ENCODE measurements at regions not wholly inside any gene's neighbourhood (a gene's known extent, or its start where the extent isn't known, plus 50 kb on each side); places are given as distances from the start of the nearest gene placed in this dataset.

DNA sequence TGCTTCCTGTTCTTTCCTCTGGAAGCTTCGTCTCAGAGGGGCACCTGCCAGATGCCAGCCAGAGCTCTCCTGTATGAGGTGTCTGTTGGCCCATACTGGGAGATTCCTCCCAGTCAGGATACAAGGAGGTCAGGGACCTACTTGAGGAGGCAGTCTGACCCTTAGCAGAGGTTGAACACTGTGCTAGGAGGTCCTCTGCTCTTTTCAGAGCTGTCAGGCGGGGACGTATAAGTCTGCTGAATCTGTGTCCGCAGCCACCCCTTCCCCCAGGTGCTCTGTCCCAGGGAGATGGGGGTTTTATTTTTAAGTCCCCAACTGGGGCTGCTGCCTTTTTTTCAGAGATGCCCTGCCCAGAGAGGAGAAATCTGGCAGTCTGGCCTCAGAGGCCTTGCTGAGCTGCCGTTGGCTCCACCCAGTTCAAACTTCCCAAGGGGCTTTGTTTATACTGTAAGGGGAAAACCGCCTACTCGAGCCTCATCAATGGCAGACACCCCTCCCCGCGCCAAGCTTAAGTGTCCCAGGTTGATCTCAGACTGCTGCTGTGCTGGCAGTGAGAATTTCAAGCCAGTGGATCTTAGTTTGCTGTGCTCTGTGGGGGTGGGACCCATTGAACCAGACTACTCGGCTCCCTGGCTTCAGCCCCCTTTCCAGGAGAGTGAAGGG lies 326.7 kb downstream of the BCKDHB start:
- DNase-seq (ENCODE audit: low read depth, low spot score), result no peak
- Histone ChIP-seq H3K79me2 (ENCODE audit: insufficient read depth, low read length) (no peaks in the 10 kb centered on the region), H4K20me1 (ENCODE audit: insufficient read depth) (no peaks in the 10 kb centered on the region), H3K9me3 (ENCODE audit: control insufficient read depth in 1 of 2, insufficient read depth in 1 of 2, low read depth in 1 of 2, low read length in 2 of 2) (no peaks in the 10 kb centered on the region), H3K9me2 (ENCODE audit: insufficient read depth) (no peaks in the 10 kb centered on the region; the same call in 1 of the 2 replicates), H3K4me3 (replicated peaks in 1 of 2; ENCODE audit: low read depth in 1 of 2, low read length in 2 of 2) (no peak overlapping the region), H3K4me1 (ENCODE audit: control insufficient read depth in 1 of 2, insufficient read depth in 2 of 2, low read length in 2 of 2) (peaks cover 2 to 6% of the 10 kb centered on the region in 2 experiments), H3K4me2 (ENCODE audit: low read length) (no peak overlapping the region), H3K27ac (ENCODE audit: low read depth, low read length) (no peak overlapping the region), H3K9ac (ENCODE audit: low read length) (no peak overlapping the region), H3K36me3 (ENCODE audit: control insufficient read depth in 1 of 2, insufficient read depth in 2 of 2, low read length in 2 of 2) (no peaks in the 10 kb centered on the region), H3K27me3 (ENCODE audit: insufficient read depth, low read length) (no peaks in the 10 kb centered on the region), H2AFZ (ENCODE audit: low read depth, low read length, poor library complexity, severe bottlenecking) (no peak overlapping the region)
- intact Hi-C loops (cut with micrococcal nuclease), result no loop called here
- TF ChIP-seq EGR1 (IDR thresholded peaks at IDR 0.05; ENCODE audit: low read depth) (no peak), POLR2AphosphoS5 (IDR thresholded peaks at IDR 0.05; ENCODE audit: low read depth, low read length) (no peak), ELF1 (IDR thresholded peaks at IDR 0.05; ENCODE audit: borderline replicate concordance, low read depth) (no peak), RAD21 (IDR thresholded peaks at IDR 0.05; ENCODE audit: low read depth) (no peak), REST (IDR thresholded peaks at IDR 0.05; ENCODE audit: low read depth) (no peak), YY1 (IDR thresholded peaks at IDR 0.05; ENCODE audit: extremely low read depth, insufficient replicate concordance, low read depth, low read length) (no peak), CEBPB (IDR thresholded peaks at IDR 0.05; ENCODE audit: low read depth) (no peak), EZH2phosphoT487 (IDR thresholded peaks at IDR 0.05; ENCODE audit: borderline replicate concordance) (no peak), FOSL1 (IDR thresholded peaks at IDR 0.05; ENCODE audit: low read depth) (no peak)
- TF ChIP-seq, protein P1, sequence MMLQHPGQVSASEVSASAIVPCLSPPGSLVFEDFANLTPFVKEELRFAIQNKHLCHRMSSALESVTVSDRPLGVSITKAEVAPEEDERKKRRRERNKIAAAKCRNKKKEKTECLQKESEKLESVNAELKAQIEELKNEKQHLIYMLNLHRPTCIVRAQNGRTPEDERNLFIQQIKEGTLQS (IDR thresholded peaks at IDR 0.05), result no peak
- TF ChIP-seq, protein P2, sequence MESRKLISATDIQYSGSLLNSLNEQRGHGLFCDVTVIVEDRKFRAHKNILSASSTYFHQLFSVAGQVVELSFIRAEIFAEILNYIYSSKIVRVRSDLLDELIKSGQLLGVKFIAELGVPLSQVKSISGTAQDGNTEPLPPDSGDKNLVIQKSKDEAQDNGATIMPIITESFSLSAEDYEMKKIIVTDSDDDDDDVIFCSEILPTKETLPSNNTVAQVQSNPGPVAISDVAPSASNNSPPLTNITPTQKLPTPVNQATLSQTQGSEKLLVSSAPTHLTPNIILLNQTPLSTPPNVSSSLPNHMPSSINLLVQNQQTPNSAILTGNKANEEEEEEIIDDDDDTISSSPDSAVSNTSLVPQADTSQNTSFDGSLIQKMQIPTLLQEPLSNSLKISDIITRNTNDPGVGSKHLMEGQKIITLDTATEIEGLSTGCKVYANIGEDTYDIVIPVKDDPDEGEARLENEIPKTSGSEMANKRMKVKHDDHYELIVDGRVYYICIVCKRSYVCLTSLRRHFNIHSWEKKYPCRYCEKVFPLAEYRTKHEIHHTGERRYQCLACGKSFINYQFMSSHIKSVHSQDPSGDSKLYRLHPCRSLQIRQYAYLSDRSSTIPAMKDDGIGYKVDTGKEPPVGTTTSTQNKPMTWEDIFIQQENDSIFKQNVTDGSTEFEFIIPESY (IDR thresholded peaks at IDR 0.05; ENCODE audit: extremely low read depth, insufficient replicate concordance, low read length), result no peak
- ATAC-seq, result no peak
- ChIA-PET RAD21 (ENCODE audit: low non-redundant PET in 1 of 2, low total read pairs in 2 of 2, uncharacterized antibody in 2 of 2, unreplicated experiment in 2 of 2) (no interaction called here), CTCF (no interaction called here), POLR2A (no interaction called here)
- no TSS peak for BruUV-seq (replicated peaks)
